Fibroblast of villous mesenchyme (primary cell): ENCODE measurements at regions not wholly inside any gene's neighbourhood (a gene's known extent, or its start where the extent isn't known, plus 50 kb on each side); places are given as distances from the start of the nearest gene placed in this dataset.

Experiments
- DNase-seq: peaks from one replicate; pipeline ENCODE4 v3.0.0-alpha.2; 2010; ENCODE audit warnings: low read depth
- H3K4me3 ChIP-seq: 2 replicates; pipeline ENCODE4 v1.5.1; 2011; ENCODE audit warnings: low read depth, mild to moderate bottlenecking, low read length
- CTCF ChIP-seq: IDR thresholded peaks from 2 replicates; pipeline ENCODE4 v1.5.1; 2012; ENCODE audit warnings: low read depth, mild to moderate bottlenecking, low read length; ENCODE audit not compliant: insufficient read depth

- no peak for TF ChIP-seq CTCF
- no peak for DNase-seq
- no peak overlapping the region for H3K4me3 ChIP-seq
Observed at GRCh38 chrX:137362583-137362982, 203.3 kb upstream of the ZIC3 start.

GRCh38 chrX:137354851-137355250 lies 211.1 kb upstream of the ZIC3 start:
- TF ChIP-seq CTCF, result no peak
- H3K4me3 ChIP-seq, result no peak overlapping the region
- DNase-seq, result no peak

GRCh38 chrX:137353404-137353803 lies 212.5 kb upstream of the ZIC3 start:
- no peak overlapping the region for H3K4me3 ChIP-seq
- TF ChIP-seq CTCF, result no peak
- no peak for DNase-seq

GRCh38 chrX:137352101-137352660 lies 213.7 kb upstream of the ZIC3 start:
- no peak overlapping the region for H3K4me3 ChIP-seq
- TF ChIP-seq CTCF, result no peak
- DNase-seq, result no peak

GRCh38 chrX:137342969-137343368 lies 223.0 kb upstream of the ZIC3 start:
- no peak overlapping the region for H3K4me3 ChIP-seq
- no peak for TF ChIP-seq CTCF
- DNase-seq, result no peak

- DNase-seq, result no peak
- TF ChIP-seq CTCF, result no peak
- H3K4me3 ChIP-seq, result no peak overlapping the region
Observed at GRCh38 chrX:137313627-137314026, 252.3 kb upstream of the ZIC3 start.

- H3K4me3 ChIP-seq, result no peak overlapping the region
- DNase-seq, result no peak
- no peak for TF ChIP-seq CTCF
Observed at GRCh38 chrX:137305404-137305803, 260.5 kb upstream of the ZIC3 start.
